Smooth muscle cell (in vitro differentiated cells): ENCODE measurements at regions not wholly inside any gene's neighbourhood (a gene's known extent, or its start where the extent isn't known, plus 50 kb on each side); places are given as distances from the start of the nearest gene placed in this dataset.

Experiments used
- DNase-seq: peaks from one replicate; lab custom pipeline; 2025; ENCODE audit not compliant: unreplicated experiment; lab: John Stamatoyannopoulos, UW
- H2AFZ ChIP-seq: fragments of 200-600 bp; sonication (generic); 2 replicates; pipeline ENCODE4 v1.6.0; 2016; ENCODE audit warnings: antibody characterized with exemption, low read depth, mild to moderate bottlenecking
- H3F3A ChIP-seq: fragments of 200-600 bp; sonication (generic); 2 replicates; pipeline ENCODE4 v1.6.0; 2017; ENCODE audit warnings: antibody characterized with exemption, low read depth
- H3K27ac ChIP-seq: fragments of 200-600 bp; sonication (generic); 2 replicates; pipeline ENCODE4 v1.5.1; 2016; ENCODE audit warnings: low read depth, mild to moderate bottlenecking
- H3K27me3 ChIP-seq: fragments of 200-600 bp; sonication (generic); 2 replicates; pipeline ENCODE4 v1.6.1; 2016; ENCODE audit warnings: low read depth, mild to moderate bottlenecking
- H3K36me3 ChIP-seq: fragments of 200-600 bp; sonication (generic); 2 replicates; pipeline ENCODE4 v1.5.1; 2016; ENCODE audit warnings: low read depth
- H3K4me1 ChIP-seq: fragments of 200-600 bp; sonication (generic); 2 replicates; pipeline ENCODE4 v1.5.1; 2016; ENCODE audit warnings: low read depth
- H3K4me2 ChIP-seq: fragments of 200-600 bp; sonication (generic); 2 replicates; pipeline ENCODE4 v1.6.0; 2016; ENCODE audit warnings: mild to moderate bottlenecking
- H3K4me3 ChIP-seq: fragments of 200-600 bp; sonication (generic); 2 replicates; pipeline ENCODE4 v1.5.1; 2016; ENCODE audit warnings: mild to moderate bottlenecking
- H3K79me2 ChIP-seq: fragments of 200-600 bp; sonication (generic); 2 replicates; pipeline ENCODE4 v1.6.0; 2016; ENCODE audit warnings: low read depth, mild to moderate bottlenecking
- H3K9ac ChIP-seq: fragments of 200-600 bp; sonication (generic); 2 replicates; pipeline ENCODE4 v1.6.0; 2016; ENCODE audit warnings: low read depth
- H3K9me3 ChIP-seq: fragments of 200-600 bp; sonication (generic); replicated peaks from 2 replicates; pipeline ENCODE4 v1.5.1; 2016; ENCODE audit warnings: low read depth
- H4K20me1 ChIP-seq: fragments of 200-600 bp; sonication (generic); 2 replicates; pipeline ENCODE4 v1.6.0; 2016; ENCODE audit warnings: low read depth
- CTCF ChIP-seq: fragments of 200-600 bp; sonication (generic); IDR thresholded peaks from 2 replicates; pipeline ENCODE4 v1.5.1; 2017; ENCODE audit warnings: borderline replicate concordance, mild to moderate bottlenecking, antibody characterized with exemption; ENCODE audit not compliant: insufficient read depth, poor library complexity, severe bottlenecking
- WGBS: methylation state at CpG from one replicate; pipeline ENCODE4 v1.1.7; 2016; ENCODE audit warnings: low lambda C conversion rate; 5-methylcytosine and 5-hydroxymethylcytosine counted together

GRCh38 chr2:9089831-9090230 lies 86.3 kb upstream of the MBOAT2 start:
- Histone ChIP-seq H3K4me3 (no peak overlapping the region), H3K79me2 (no peaks in the 10 kb centered on the region), H3K4me1 (peaks cover 13% of the 10 kb centered on the region), H3K36me3 (no peaks in the 10 kb centered on the region), H3K4me2 (no peak overlapping the region), H2AFZ (no peak overlapping the region), H3K9ac (no peak overlapping the region), H3F3A (peaks cover 5% of the 10 kb centered on the region), H3K9me3 (no peaks in the 10 kb centered on the region), H3K27me3 (no peaks in the 10 kb centered on the region), H4K20me1 (no peaks in the 10 kb centered on the region), H3K27ac (no peak overlapping the region)
- WGBS, result 95% methylated on average over 5 of the region's 5 CpGs
- TF ChIP-seq CTCF, result no peak
- DNase-seq, result no peak

GRCh38 chr2:9087121-9087681 lies 83.7 kb upstream of the MBOAT2 start:
- H3K4me3 ChIP-seq, result no peak overlapping the region
- H3K4me1 ChIP-seq, result peaks cover 13% of the 10 kb centered on the region
- H3K36me3 ChIP-seq, result no peaks in the 10 kb centered on the region
- no peaks in the 10 kb centered on the region for H3K9me3 ChIP-seq
- peak overlapping the region; percentile 17 for H2AFZ ChIP-seq
- DNase-seq, result no peak
- peak overlapping the region; percentile 35 for H3K27ac ChIP-seq
- 30% methylated on average over 6 of the region's 6 CpGs for WGBS
- H3K79me2 ChIP-seq, result no peaks in the 10 kb centered on the region
- peaks cover 5% of the 10 kb centered on the region for H3F3A ChIP-seq
- no peak for TF ChIP-seq CTCF
- H3K27me3 ChIP-seq, result no peaks in the 10 kb centered on the region
- peak overlapping the region; percentile 58 for H3K4me2 ChIP-seq
- H4K20me1 ChIP-seq, result no peaks in the 10 kb centered on the region
- no peak overlapping the region for H3K9ac ChIP-seq

GRCh38 chr2:9086465-9086864 lies 83.0 kb upstream of the MBOAT2 start:
- H3K27ac ChIP-seq, result peak overlapping the region; percentile 35
- no peak for DNase-seq

More at GRCh38 chr2:9086465-9086864, 83.0 kb upstream of the MBOAT2 start:
- Histone ChIP-seq H4K20me1 (no peaks in the 10 kb centered on the region), H2AFZ (no peak overlapping the region), H3K36me3 (no peaks in the 10 kb centered on the region), H3K4me2 (peak overlapping the region; percentile 58), H3F3A (peaks cover 5% of the 10 kb centered on the region), H3K4me1 (peaks cover 13% of the 10 kb centered on the region), H3K27me3 (no peaks in the 10 kb centered on the region), H3K4me3 (no peak overlapping the region), H3K9me3 (no peaks in the 10 kb centered on the region), H3K79me2 (no peaks in the 10 kb centered on the region), H3K9ac (no peak overlapping the region)
- WGBS, result 60% methylated on average over 7 of the region's 7 CpGs
- TF ChIP-seq CTCF, result no peak
